ENCODE measurements at regions not wholly inside any gene's neighbourhood (a gene's known extent, or its start where the extent isn't known, plus 50 kb on each side); places are given as distances from the start of the nearest gene placed in this dataset.

DNA sequence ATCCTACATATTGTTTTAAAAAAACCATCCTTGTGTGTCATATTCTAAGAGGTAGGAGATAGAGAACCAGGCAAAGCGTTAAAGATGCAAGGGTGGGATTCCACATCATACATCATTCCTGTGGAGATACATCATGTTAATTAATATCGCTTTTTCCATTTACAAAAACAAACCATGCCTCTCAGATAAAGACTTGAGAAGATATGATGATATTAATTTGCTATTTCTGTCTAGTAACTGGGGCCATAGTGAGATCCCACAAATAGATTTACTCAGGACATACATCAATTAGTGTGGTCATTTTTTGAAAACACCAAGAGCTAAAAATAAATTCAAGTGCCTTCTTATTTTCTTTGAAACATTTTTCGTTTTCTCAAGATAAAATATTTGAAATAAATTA is 165.4 kb upstream of the TARS1 start:
- intact Hi-C loops (cut with micrococcal nuclease) (no loop called here), in situ Hi-C loops (cut with MboI) (no loop called here)
- Histone ChIP-seq H3K36me3 (ENCODE audit: control insufficient read depth, insufficient read depth, low read length) (no peaks in the 10 kb centered on the region), H3K4me1 (replicated peaks in 1 of 2; ENCODE audit: control insufficient read depth in 2 of 2, insufficient read depth in 2 of 2, low read length in 2 of 2) (no peaks in the 10 kb centered on the region), H3K27me3 (ENCODE audit: control insufficient read depth in 2 of 2, insufficient read depth in 2 of 2, low read length in 2 of 2) (no peaks in the 10 kb centered on the region), H2AFZ (ENCODE audit: low read depth, low read length) (no peak overlapping the region), H3K4me3 (no peak overlapping the region), H3K9me3 (replicated peaks; ENCODE audit: control insufficient read depth, insufficient read depth, low read depth, low read length) (no peaks in the 10 kb centered on the region), H3K4me2 (ENCODE audit: insufficient read depth, low read length) (no peak overlapping the region), H4K20me1 (replicated peaks; ENCODE audit: control insufficient read depth, insufficient read depth, low read length) (no peaks in the 10 kb centered on the region), H3K27ac (ENCODE audit: extremely low read depth, low read depth, low read length) (no peak overlapping the region), H3K9ac (ENCODE audit: insufficient read depth in 1 of 2, low read depth in 2 of 2, low read length in 2 of 2) (no peak overlapping the region), H3K9me1 (ENCODE audit: control insufficient read depth, insufficient read depth, low read length) (no peaks in the 10 kb centered on the region), H3K79me2 (ENCODE audit: control insufficient read depth, insufficient read depth, low read length) (no peaks in the 10 kb centered on the region)
- ChIA-PET POLR2A (no interaction called here), CTCF (ENCODE audit: low intra/inter-chr PET ratio) (no interaction called here)
- DNase-seq (ENCODE audit: extremely low read depth in 1 of 4, low spot score in 3 of 4) (no peak), FAIRE-seq (no peak), ATAC-seq (no peak)
- BruUV-seq (replicated peaks) = no TSS peak
- 2% methylated on average over 3 of the region's 3 CpGs for WGBS (ENCODE audit: insufficient coverage, low coverage, missing lambda C conversion rate)
- TF ChIP-seq ZNF77 (CRISPR knock-in tag; IDR thresholded peaks at IDR 0.05) (no peak), CBX5 (IDR thresholded peaks at IDR 0.05; ENCODE audit: borderline replicate concordance, low read depth) (no peak), BRF1 (IDR thresholded peaks at IDR 0.05; ENCODE audit: borderline replicate concordance, extremely low read depth, insufficient read length) (no peak), LARP7 (IDR thresholded peaks at IDR 0.05) (no peak), RBFOX2 (IDR thresholded peaks at IDR 0.05; ENCODE audit: low read depth, low read length) (no peak), CHCHD3 (CRISPR knock-in tag; IDR thresholded peaks at IDR 0.05) (no peak), ASH1L (IDR thresholded peaks at IDR 0.05; ENCODE audit: borderline replicate concordance, low read depth, partially characterized antibody) (no peak), EP300 (IDR thresholded peaks at IDR 0.05; ENCODE audit: low read length) (no peak), NR4A1 (CRISPR knock-in tag; IDR thresholded peaks at IDR 0.05) (no peak), NR4A1 (tag; IDR thresholded peaks at IDR 0.05) (no peak), ZNF57 (CRISPR knock-in tag; IDR thresholded peaks at IDR 0.05) (no peak), PTTG1 (tag; IDR thresholded peaks at IDR 0.05; ENCODE audit: low read depth) (no peak), ZFP91 (CRISPR knock-in tag; IDR thresholded peaks at IDR 0.05) (no peak), ZNF639 (CRISPR knock-in tag; conservative IDR thresholded peaks at IDR 0.05 in 1 of 2, IDR thresholded peaks at IDR 0.05 in 1 of 2) (no peak)
- TF ChIP-seq, protein P1, sequence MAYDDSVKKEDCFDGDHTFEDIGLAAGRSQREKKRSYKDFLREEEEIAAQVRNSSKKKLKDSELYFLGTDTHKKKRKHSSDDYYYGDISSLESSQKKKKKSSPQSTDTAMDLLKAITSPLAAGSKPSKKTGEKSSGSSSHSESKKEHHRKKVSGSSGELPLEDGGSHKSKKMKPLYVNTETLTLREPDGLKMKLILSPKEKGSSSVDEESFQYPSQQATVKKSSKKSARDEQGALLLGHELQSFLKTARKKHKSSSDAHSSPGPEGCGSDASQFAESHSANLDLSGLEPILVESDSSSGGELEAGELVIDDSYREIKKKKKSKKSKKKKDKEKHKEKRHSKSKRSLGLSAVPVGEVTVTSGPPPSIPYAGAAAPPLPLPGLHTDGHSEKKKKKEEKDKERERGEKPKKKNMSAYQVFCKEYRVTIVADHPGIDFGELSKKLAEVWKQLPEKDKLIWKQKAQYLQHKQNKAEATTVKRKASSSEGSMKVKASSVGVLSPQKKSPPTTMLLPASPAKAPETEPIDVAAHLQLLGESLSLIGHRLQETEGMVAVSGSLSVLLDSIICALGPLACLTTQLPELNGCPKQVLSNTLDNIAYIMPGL (CRISPR knock-in tag; IDR thresholded peaks at IDR 0.05) = no peak
- TF ChIP-seq, protein P2, sequence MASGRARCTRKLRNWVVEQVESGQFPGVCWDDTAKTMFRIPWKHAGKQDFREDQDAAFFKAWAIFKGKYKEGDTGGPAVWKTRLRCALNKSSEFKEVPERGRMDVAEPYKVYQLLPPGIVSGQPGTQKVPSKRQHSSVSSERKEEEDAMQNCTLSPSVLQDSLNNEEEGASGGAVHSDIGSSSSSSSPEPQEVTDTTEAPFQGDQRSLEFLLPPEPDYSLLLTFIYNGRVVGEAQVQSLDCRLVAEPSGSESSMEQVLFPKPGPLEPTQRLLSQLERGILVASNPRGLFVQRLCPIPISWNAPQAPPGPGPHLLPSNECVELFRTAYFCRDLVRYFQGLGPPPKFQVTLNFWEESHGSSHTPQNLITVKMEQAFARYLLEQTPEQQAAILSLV (tag; IDR thresholded peaks at IDR 0.05) = no peak
- TF ChIP-seq, protein P3, sequence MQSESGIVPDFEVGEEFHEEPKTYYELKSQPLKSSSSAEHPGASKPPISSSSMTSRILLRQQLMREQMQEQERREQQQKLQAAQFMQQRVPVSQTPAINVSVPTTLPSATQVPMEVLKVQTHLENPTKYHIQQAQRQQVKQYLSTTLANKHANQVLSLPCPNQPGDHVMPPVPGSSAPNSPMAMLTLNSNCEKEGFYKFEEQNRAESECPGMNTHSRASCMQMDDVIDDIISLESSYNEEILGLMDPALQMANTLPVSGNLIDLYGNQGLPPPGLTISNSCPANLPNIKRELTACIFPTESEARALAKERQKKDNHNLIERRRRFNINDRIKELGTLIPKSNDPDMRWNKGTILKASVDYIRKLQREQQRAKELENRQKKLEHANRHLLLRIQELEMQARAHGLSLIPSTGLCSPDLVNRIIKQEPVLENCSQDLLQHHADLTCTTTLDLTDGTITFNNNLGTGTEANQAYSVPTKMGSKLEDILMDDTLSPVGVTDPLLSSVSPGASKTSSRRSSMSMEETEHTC (IDR thresholded peaks at IDR 0.05) = no peak
